ENCODE measurements at regions not wholly inside any gene's neighbourhood (a gene's known extent, or its start where the extent isn't known, plus 50 kb on each side); places are given as distances from the start of the nearest gene placed in this dataset.
"Not testable (repeated sequence)": the region's sequence is repeated elsewhere in the genome, so short reads cannot be mapped to it uniquely, and the experiment has no call there.

DNA sequence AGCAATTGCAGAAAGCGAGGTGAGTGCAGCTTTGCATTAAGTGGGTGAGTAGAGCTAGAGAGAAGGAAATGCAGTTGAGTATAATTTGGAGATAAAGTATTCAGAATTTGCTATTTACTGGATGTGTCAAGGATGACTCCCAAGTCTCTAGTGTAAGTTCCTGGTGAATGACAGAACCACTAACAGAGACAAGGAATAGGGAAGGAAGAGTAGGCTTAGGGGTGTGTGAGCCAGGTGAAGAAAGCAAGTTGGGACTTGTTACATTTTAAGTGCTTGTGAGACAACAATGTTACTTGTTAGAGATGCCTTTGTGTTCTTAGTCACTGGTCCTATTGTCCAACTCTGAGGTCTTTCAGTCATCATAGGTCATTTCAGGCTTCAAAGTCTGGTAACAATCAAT is 70.8 kb downstream of the TBC1D26 start:
- DNase-seq (ENCODE audit: low read depth): not testable (repeated sequence)

DNA sequence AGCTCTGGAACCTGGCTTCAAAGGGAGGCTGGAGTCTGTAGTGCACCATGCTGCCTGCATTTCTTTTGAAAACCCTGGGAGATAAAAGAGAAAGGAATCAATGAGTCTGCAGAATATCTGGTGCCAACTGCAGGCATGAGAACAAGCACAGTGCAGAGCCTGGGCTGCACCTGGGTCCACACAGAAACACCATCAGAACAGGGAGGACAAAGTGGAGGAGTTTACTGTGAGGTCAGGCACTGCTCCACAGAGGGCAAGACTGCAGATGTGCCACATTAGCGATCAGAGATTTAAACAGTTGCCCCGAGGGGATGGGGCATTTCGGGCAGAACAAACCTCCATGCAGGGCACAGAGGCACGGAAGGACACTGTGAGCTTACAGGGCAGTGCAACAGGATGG is 74.7 kb downstream of the TBC1D26 start:
- DNase-seq (ENCODE audit: low read depth): not testable (repeated sequence)

DNA sequence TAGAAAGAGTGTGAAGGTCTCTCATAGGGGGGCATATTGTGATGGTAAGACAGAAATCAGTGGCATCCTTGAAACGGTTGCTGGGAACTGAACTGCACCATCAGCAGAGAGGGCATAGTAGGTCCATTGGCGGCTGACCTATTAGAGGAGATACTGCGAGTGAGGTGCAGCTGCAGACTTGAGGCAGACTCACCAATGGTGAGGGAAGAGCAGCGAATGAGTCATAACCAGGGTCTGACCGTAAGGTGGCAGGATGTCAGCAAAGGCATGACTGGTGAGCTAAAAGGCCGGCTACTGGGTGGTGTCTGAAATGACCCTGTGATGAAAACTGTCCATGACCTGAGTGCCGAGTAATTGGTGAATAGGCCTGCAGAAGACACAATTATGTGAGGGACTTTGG is 81.3 kb downstream of the TBC1D26 start:
- DNase-seq (ENCODE audit: low read depth): not testable (repeated sequence)

DNA sequence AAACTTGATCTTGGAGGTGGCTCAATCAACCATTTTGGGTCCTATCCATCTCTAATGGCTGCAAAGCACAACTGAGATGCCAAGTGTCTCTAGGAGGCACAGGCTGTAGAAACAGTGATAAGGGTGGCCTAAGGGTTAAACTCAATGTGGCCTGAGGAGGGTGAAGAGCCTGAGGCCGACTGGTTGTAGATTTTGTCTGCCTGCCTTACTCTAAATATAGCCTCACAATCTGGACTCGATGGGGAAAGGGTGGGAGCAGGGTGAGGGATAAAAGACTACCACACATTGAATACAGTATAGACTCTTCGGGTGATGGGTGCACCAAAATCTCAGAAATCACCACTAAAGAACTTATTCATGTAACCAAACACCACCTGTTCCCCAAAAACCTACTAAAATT is 81.9 kb downstream of the TBC1D26 start:
- not testable (repeated sequence) for DNase-seq (ENCODE audit: low read depth)

DNA sequence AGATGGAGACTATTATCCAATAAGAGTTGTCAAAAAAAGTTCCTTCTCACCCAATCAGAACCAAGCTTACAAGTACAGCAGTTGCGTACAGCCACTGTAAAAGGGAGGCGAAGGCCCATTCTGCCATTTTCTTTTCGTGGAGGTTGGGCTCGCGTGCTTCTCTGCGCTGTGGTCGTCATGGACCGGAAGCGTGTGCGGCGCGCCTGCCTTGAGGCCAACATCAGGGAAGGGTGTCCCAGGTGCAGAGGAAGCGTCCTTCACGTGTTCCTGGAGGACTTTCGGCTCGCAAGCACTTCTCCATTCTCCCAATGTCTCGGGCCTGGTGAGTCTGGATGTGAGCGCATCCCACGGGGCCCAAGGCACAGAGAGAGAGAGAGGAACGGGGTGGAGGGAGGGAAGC is 85.8 kb downstream of the TBC1D26 start:
- peak; percentile 83 for DNase-seq (ENCODE audit: low read depth)

DNA sequence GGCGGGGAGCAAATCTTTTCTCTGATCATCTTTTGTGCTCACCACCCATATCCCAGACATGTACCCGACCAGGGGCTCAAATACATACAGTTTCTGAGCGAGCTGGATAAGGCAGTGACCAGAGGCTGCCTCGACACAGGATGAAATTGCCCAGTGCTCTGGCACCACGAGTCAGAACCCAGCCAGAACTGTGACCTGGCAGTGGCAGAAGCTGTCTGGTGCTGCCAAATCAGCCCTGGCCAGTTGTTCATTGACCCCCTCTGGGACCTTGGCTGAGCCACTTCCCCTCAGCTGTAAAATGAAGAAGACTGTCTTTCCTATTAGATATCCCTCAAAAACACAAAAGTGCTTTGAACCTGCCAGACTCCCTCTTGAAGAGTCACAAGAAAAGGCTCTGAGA is 90.2 kb downstream of the TBC1D26 start:
- not testable (repeated sequence) for DNase-seq (ENCODE audit: low read depth)

DNA sequence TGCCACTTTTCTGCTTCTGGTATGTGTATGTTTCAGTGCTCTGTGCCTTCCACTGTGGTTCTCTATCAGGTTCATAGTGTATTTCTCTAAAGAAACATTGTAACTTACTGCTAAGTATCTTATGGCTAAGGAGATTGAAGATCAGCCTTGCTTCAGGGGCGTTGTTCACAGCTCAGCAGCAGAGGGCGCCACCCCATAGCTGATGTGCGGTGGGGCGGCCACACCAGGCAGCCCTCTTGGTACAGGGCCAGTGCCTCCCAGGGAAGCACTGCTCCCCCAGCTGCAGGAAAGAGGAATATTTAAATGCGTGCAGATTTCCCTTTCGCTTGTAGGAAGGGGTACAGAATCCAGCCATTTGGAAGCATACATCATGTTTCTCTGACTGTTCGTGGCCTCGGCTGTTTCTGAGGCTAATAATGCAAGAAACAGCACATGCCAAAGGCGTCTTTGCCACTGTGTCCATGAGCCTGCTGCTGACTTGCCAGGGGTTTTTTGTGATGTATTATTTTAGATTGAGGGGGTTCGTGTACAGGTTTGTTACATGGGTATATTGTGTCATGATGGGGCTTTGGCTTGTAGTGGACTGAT is 96.7 kb downstream of the TBC1D26 start:
- DNase-seq (ENCODE audit: low read depth): peak; percentile 69

DNA sequence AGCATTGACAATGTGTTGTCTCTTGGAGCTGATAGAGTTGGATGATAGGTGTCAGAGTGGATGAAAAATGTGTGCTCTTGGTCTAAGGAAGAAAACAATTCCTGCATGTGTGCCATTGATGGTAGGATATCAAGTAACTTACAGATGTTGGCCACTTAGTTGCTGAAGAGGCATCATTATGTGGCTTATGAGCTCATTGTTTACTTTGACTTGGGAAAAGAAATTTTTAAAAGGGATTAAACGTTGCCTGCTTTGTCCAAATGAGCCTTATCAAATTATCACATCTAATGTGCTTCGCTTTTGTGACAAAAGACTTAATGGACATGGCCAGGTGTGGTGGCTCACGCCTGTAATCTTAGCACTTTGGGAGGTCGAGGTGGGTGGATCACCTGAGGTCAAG is 98.1 kb downstream of the TBC1D26 start:
- DNase-seq (ENCODE audit: low read depth): not testable (repeated sequence)

DNA sequence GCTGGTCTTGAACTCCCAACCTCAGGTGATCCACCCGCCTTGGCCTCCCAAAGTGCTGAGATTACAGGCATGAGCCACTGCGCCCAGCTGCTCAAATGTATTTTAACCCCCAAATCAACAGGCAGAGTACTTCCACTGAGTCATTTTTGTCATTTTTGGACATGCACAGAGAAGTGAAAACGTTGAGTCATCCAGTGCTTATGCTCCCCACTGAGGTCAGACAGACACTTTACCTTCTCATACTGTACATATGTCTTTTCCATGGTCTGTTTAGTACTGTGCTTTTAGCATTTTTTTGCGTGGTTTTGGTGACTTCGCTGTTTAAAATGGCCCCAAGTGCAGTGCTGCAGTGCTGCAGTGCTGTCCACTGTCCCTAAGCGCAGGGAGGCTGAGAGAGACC is 99.1 kb downstream of the TBC1D26 start:
- peak; percentile 80 for DNase-seq (ENCODE audit: low read depth)

DNA sequence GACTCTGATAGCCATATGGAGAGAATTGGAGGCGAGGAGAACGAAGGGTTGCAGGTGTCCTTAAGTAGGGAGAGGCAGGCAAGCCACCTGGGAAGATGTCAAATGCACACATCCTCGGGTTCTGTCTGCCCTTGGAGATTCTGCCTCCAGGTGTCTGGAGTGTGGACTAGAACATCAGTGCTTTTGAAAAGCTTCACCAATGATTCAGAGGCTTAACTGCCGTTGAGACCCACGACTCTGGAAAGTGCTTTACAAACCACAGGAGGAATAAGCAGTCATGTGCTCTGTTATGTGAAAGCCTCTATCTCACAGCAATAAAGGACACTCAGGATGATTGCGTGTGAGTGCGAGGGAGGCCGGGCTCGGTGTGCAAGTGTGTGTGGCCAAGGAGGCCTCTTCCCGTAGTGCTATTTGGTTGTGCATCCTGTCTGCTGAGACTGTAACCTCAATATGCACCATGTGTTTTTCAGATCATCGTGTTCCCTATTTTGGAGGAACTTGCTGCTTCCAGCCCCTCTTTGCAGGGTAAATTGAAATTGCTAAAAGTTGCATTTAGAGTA is 100.9 kb downstream of the TBC1D26 start:
- peak; percentile 44 for DNase-seq (ENCODE audit: low read depth)

DNA sequence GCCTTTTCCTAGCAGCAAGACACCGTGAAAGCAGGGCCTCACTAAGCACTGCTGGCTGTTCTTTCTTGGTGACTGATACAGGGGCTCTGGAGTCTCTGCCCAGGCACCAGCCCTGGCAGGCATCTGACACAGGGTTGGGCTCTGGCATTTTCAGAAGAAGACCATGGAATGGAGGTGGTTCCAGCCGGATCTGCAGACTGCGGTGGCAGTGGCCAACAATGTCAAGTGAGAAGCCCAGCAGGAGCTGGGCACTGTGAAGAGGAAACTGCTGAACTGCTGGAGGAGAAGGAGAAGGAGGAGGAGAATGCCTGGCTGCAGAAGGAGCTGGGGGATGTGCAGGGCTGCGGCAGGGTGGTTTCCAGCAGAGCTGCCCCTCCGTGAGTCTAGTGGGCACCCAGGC is 101.8 kb downstream of the TBC1D26 start:
- DNase-seq (ENCODE audit: low read depth): not testable (repeated sequence)

DNA sequence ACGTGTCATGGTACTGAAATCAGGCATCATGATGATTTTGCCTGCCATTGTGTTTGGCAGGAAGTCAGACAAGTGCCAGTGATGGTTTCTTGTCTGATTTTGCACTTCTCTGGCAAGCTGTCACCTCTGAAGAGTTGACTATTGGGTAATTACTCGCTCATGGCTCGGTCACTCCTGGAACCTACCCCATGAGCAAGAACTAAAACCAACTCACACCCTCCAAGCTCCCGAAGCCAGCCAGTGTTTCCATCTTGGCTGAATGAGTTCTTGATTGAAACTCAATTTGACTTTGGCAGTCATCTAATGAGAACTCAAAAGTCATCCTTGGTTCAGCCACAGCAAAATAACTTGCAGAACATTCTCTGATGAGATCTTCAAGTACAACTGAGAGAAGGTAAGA is 103.4 kb downstream of the TBC1D26 start:
- DNase-seq (ENCODE audit: low read depth): not testable (repeated sequence)

DNA sequence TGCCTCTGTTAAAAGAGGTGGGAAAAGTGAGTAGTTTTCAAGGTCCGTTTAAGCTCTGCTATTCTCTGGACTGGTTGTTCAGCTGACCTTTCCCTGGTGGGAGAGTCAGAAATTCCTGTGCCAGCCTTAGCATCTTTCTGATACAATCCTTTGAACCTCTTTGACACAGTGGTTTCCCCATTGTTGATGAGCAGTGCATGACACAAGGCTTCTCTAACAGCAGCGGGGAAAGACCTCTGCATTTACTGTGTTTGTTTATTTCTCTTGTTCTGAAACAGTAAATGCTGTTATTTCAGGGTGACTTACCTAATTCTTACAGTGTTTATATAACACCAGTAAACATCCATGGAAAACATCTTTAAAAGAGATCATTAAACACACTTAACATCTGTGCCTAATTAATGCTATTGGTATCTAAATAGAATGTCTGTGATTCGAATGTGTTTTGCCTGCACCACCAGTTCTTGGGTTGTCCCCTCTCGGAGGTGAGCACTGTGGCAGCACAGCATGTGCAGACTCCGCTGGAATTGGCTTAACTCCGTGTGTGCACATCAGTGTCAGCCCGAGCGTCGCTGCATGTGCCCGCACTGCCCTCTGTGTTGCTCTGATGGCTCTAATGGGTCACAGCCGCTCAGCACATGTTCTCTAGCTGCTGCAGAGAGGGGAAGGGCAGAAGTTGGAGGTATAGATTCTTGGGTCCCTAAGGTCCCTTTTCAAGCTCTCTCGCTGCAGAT is 104.3 kb downstream of the TBC1D26 start:
- not testable (repeated sequence) for DNase-seq (ENCODE audit: low read depth)

DNA sequence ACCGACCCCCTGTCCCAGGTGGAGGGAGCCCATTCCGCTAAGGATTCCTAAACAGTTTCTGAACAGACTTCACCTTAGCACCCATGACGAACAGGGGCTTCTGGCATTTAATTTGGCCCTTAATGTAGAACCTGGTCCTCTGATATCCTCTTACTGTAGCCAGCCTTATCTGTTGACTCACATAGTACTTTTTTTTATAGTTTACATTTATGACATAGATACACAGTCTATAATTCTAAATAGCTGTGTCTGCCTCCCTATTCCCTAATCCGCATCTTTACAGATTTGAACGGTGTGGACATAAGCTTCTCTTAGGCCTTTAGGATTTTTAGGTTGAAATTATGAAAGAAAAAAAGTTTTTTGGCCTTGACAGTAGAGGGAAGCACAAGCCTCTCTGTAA is 104.9 kb downstream of the TBC1D26 start:
- not testable (repeated sequence) for DNase-seq (ENCODE audit: low read depth)

DNA sequence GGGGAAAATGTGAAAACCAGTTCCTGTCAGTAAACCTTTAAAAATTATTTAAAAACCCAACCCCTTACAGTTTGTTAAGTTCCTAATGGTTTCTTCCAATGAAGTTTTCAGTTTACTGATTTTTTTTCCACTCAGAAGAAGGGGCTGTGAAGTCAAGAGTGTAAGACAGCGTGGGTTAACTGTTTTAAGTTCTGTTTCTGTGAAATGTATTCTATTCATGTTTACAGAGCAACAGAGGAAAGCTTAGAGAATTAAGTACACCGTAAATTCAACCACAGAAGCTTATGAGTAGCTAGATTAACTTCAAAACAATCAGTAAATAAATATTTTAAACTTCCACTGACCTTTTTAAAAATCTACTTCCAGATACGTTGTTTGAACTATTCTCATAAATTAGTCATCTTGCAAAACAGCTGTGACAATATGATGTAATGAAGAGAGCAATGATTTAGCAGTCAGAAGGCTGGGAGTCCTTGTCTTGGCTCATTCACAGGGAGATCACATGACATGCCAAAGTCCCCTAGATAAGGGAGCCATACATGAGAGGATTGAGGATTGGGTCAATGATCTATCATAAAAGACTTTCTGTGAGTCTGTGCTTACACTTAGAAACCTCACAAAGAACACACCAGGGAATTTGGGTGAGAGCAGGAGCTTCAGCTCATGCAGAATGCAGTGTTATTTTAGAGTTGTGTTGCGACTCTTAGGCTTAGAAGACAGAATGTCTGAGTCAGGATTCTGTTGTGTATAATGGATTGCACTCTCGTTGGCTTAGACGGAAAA is 97.3 kb upstream of the ADORA2B start:
- not testable (repeated sequence) for DNase-seq (ENCODE audit: low read depth)

DNA sequence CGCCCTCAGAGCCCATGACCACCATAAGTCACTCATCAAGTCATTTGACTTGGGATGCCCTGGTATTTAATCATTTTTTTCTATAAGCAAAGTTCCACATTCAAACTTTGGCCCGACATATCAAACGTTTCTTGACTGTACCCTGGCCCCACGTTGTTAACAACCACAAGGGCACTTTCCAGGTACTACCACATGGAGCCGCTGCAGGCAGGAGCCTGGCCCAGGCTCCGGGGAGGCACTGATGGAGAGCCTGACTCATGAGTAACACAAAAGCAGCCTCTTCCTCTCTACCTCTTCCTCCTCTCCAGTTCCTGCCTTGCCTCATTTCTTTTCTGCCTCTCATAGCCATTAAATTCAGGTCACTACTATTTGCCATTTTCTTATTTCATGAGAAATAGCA is 95.9 kb upstream of the ADORA2B start:
- DNase-seq (ENCODE audit: low read depth): peak; percentile 74

DNA sequence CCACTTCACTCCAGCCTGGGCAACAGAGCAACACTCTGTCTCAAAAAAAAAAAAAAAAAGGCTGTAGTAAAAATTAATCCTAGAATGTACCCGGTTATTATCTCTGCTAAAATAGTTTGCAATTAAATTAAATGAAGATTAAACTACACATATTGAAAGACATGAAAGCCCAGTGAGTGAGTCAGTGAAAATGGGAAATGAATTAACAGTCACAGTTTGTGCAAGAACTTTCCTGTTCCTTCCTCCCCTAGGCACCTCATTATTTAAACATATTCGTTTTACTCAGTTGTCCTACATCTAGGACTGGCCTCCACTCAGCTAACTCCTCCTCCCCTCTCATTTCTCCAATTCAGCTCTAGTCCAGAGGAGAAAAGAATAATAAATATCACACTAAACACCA is 94.9 kb upstream of the ADORA2B start:
- DNase-seq (ENCODE audit: low read depth): not testable (repeated sequence)

DNA sequence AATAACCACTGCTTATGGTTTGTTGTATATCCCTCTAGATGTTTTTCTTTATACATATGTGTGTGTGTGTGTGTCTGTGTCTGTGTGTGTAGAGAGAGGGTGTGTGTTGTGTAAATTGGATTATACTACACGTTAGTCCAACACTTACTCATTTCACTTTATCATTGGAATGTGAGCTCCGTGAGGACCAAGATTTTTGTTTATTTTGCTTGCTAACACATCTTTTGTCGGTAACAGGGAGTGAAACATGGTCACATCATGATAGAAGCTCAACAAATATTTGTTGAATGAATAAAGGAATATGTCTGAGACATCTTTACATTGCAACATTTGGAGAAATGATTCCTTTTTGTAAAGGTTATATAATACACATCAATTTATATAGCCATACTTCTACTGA is 94.2 kb upstream of the ADORA2B start:
- DNase-seq (ENCODE audit: low read depth): not testable (repeated sequence)

DNA sequence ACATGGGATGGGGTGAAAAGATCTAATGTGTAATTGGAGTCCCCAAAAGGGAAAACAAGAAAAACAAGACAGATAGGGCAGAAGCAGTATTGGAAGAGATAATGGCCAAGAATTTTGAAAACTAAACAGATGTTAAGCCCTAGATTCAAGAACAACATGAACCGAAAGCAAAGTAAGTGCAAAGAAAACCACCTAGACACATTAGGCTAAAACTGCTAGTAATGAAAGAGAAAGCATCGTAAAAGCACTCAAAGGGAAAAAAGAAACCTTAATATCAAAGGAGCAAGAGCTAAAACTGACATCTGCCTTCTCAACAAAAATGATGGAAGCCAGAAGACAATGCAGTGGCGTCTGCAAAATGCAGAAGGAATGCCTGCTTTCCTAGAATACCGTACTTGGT is 92.1 kb upstream of the ADORA2B start:
- DNase-seq (ENCODE audit: low read depth): not testable (repeated sequence)

DNA sequence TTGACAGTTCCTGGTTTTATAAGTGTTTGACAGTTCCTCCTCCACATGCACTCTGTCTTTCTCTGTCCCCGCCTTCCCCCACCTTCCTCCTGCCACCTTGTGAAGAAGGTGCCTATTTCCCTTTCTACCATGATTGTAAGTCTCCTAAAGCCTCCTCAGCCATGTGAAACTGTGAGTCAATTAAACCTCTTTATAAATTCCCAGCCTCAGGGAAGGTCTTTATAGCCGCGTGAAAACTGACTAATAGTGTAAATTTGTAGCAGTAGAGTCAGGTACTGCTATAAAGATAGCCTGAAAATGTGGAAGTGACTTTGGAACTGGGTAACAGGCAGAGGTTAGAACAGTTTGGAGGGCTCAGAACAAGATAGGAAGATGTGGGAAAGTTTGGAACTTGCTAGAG is 88.7 kb upstream of the ADORA2B start:
- DNase-seq (ENCODE audit: low read depth): not testable (repeated sequence)

DNA sequence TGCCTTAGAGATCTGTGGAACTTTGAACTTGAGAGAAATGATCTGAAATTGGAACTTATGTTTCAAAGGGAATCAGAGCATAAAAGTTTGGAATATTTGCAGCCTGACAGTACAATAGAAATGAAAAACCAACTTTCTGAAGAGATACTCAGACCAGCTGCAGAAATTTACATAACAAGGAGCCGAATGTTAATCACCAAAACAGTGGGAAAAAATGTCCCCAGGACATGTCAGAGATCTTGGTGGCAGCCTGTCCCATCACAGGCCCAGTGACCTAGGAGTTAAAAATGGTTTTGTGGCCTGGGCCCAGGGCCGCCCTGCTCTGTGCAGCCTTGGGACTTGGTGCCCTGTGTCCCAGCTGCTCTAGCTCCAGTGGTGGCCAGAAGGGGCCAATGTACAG is 88.2 kb upstream of the ADORA2B start:
- DNase-seq (ENCODE audit: low read depth): not testable (repeated sequence)

DNA sequence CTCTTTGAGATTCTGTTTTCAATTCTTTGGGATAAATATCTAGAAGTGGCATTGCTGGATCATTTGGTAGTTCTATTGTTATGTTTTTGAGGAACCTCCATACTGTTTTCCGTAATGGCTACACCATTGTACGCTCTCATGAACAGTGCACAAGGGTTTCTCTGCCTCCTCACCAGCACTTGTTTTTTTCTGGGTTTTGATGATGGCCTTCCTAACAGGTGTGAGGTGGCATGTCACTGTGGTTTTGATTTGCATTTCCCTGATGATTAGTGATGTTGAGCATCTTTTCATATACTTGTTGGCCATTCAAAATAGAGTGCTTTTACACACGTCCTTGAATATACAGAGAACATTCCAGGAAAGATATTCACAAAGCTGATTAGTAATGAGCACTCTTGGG is 86.8 kb upstream of the ADORA2B start:
- DNase-seq (ENCODE audit: low read depth): not testable (repeated sequence)

Data from HT1080 (cell line).